Fibroblast of the aortic adventitia (primary cell): ENCODE measurements at regions not wholly inside any gene's neighbourhood (a gene's known extent, or its start where the extent isn't known, plus 50 kb on each side); places are given as distances from the start of the nearest gene placed in this dataset.

Experiments
- DNase-seq: peaks from one replicate; pipeline ENCODE4 v3.0.0-alpha.2; 2010; ENCODE audit warnings: low read depth
- H3K4me3 ChIP-seq: 2 replicates; pipeline ENCODE4 v1.5.1; 2011; ENCODE audit warnings: low read depth, mild to moderate bottlenecking, control low read depth, low read length, moderate library complexity
- CTCF ChIP-seq: IDR thresholded peaks from 2 replicates; pipeline ENCODE4 v1.5.1; 2011; ENCODE audit warnings: mild to moderate bottlenecking, low read length, control low read depth, inconsistent platforms; ENCODE audit not compliant: insufficient read depth

- no peak for TF ChIP-seq CTCF
- H3K4me3 ChIP-seq: no peak overlapping the region
- DNase-seq: no peak
Observed at GRCh38 chr6:147756891-147757290, 248.4 kb downstream of the SAMD5 start.

- no peak for TF ChIP-seq CTCF
- no peak for DNase-seq
- H3K4me3 ChIP-seq: no peak overlapping the region
Observed at GRCh38 chr6:147757291-147757690, 248.8 kb downstream of the SAMD5 start.

DNA sequence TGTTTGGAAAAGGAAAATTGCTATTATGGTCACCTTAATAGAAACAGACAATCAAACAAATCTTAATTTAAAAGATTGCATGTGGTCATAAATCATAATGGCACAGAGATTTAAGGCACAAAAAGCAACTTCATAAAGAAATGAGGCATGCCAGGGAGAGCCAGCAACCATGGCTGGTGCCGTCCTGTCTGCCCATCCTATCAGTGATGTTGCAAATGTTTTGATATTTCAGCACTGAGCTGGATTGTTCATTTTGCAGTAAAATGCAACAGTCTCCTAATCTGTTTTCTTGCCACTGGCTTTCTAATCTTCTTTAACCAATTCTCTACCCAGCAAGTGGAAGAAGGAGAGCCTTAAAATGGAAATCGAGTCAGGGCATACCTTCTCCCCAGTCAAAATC lies 249.8 kb downstream of the SAMD5 start:
- no peak for TF ChIP-seq CTCF
- DNase-seq: no peak

DNA sequence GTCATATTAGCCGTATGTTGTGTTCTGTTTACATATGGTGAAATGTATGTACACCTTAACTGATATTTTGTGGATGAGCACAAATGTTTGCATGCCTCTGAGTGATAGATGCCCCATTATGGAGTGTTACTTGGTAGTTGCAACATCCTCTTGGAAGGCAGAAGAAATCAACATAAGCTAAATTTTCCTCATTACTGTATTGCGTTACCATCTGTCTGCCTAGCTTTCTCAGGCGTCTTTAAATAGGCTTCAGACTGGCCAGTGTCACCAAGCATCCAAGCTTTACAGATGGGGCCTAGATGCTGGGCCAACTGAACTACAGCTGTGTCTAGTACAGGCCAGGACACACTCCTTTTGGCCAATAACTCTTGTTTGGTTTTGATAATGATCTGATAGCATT lies 250.6 kb downstream of the SAMD5 start:
- no peak for DNase-seq
- TF ChIP-seq CTCF: no peak
- no peak overlapping the region for H3K4me3 ChIP-seq

More for the DNA sequence above, 249.8 kb downstream of the SAMD5 start:
- no peak overlapping the region for H3K4me3 ChIP-seq

- H3K4me3 ChIP-seq: no peak overlapping the region
- no peak for TF ChIP-seq CTCF
- DNase-seq: no peak
Observed at GRCh38 chr6:147759536-147759935, 251.0 kb downstream of the SAMD5 start.

DNA sequence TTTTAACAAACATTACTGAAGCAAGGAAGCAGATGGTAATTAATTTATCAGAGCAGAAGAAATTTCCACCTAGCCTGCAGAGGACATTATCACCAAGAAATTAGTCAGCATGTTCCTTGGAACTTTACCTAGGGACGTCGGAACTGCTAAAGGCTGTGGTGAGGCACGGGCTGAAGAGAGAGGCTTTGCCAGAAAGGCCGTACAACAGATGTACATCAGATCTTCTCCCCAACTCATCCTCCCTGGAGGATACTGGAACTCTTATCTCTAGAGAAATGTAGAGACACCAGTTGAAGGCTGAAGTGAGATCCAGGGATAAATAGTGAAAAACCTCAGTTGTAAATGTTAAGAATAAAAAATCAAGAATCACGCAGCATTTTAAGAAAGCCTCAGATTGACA lies 257.1 kb downstream of the SAMD5 start:
- H3K4me3 ChIP-seq: no peak overlapping the region
- no peak for TF ChIP-seq CTCF
- no peak for DNase-seq

- no peak for TF ChIP-seq CTCF
- DNase-seq: no peak
- no peak overlapping the region for H3K4me3 ChIP-seq
Observed at GRCh38 chr6:147768969-147769368, 260.5 kb downstream of the SAMD5 start.
